ENCODE measurements at regions not wholly inside any gene's neighbourhood (a gene's known extent, or its start where the extent isn't known, plus 50 kb on each side); places are given as distances from the start of the nearest gene placed in this dataset.

DNA sequence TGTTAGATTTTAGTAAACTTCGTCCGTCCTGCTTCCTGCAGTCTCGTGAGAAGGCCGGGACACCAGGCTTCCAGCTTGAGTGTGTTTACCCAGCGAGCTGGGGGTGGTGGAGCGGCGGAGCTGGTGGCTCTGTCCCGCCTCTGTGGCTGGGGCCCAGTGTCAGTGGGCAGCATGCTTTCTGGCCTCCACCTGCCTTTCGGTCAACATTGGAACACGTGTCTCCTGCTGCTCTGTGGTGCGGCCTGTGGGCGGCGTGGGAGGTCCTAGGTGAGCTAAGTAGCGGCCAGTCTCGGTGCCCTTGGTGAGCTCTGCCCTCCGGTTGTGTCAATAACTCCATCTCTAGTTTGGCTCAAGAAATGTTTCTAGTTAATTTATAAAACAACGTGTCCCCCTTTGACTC, 125.9 kb downstream of the GADD45G start:
- no TSS peak for BruUV-seq (replicated peaks)
- H3K9me3 ChIP-seq (ENCODE audit: low read length), result no peaks in the 10 kb centered on the region
- H3K36me3 ChIP-seq (ENCODE audit: insufficient read depth, low read length), result no peaks in the 10 kb centered on the region
- H3K79me2 ChIP-seq (ENCODE audit: insufficient read depth, low read depth, low read length), result no peaks in the 10 kb centered on the region
- intact Hi-C loops (cut with micrococcal nuclease; ENCODE audit: unreplicated experiment), result no loop called here
- TF ChIP-seq EZH2phosphoT487 (IDR thresholded peaks at IDR 0.05; ENCODE audit: borderline replicate concordance, low read depth, low read length) (no peak), CTCF (conservative IDR thresholded peaks at IDR 0.05; ENCODE audit: low read length) (0 out of 2 replicates have a peak, but pooled peaks have one; percentile 25)
- H3K27ac ChIP-seq (ENCODE audit: low read depth, low read length, poor library complexity, severe bottlenecking), result no peak overlapping the region
- no peak overlapping the region for H3K4me2 ChIP-seq (ENCODE audit: low read length)
- ChIA-PET CTCF (ENCODE audit: unreplicated experiment) (interaction anchor here (0.5 to 1.1 kb wide), 2 partner anchors 12 to 270 kb away, joined by 3 read pairs; no protein-coding TSS in a partner anchor), POLR2A (interaction anchor here (1.2 kb wide), 1 partner anchor 13 kb away, joined by 4 read pairs; no protein-coding TSS in a partner anchor)
- no peak overlapping the region for H2AFZ ChIP-seq (ENCODE audit: low read length)
- peaks cover 17% of the 10 kb centered on the region for H3K4me1 ChIP-seq (ENCODE audit: insufficient read depth, low read length, poor library complexity, severe bottlenecking)
- H3K4me3 ChIP-seq (ENCODE audit: low read depth, low read length, poor library complexity, severe bottlenecking), result no peak overlapping the region
- H3K9me2 ChIP-seq (ENCODE audit: insufficient read depth, low read length), result no peaks in the 10 kb centered on the region
- H4K20me1 ChIP-seq (ENCODE audit: insufficient read depth, low read length), result no peaks in the 10 kb centered on the region
- no peak for DNase-seq (ENCODE audit: low spot score)

GRCh38 chr9:89731262-89732182, 126.7 kb downstream of the GADD45G start:
- no peaks in the 10 kb centered on the region for H4K20me1 ChIP-seq (ENCODE audit: insufficient read depth, low read length)
- CTCF ChIA-PET (ENCODE audit: unreplicated experiment), result interaction anchor here (0.5 to 1.1 kb wide), 2 partner anchors 11 to 269 kb away, joined by 3 read pairs; no protein-coding TSS in a partner anchor
- H3K79me2 ChIP-seq (ENCODE audit: insufficient read depth, low read depth, low read length), result no peaks in the 10 kb centered on the region
- H3K27ac ChIP-seq (ENCODE audit: low read depth, low read length, poor library complexity, severe bottlenecking), result no peak overlapping the region
- H3K9me2 ChIP-seq (ENCODE audit: insufficient read depth, low read length), result no peaks in the 10 kb centered on the region
- H3K4me1 ChIP-seq (ENCODE audit: insufficient read depth, low read length, poor library complexity, severe bottlenecking), result peaks cover 17% of the 10 kb centered on the region
- TF ChIP-seq EZH2phosphoT487 (IDR thresholded peaks at IDR 0.05; ENCODE audit: borderline replicate concordance, low read depth, low read length), result no peak
- TF ChIP-seq CTCF (conservative IDR thresholded peaks at IDR 0.05; ENCODE audit: low read length), result no peak
- no peak for DNase-seq (ENCODE audit: low spot score)
- POLR2A ChIA-PET, result interaction anchor here (1.0 to 1.7 kb wide), 4 partner anchors 12 to 129 kb away, joined by 3 to 6 read pairs (median 4); no protein-coding TSS in a partner anchor
- no peaks in the 10 kb centered on the region for H3K36me3 ChIP-seq (ENCODE audit: insufficient read depth, low read length)
- no peak overlapping the region for H2AFZ ChIP-seq (ENCODE audit: low read length)
- H3K9me3 ChIP-seq (ENCODE audit: low read length), result no peaks in the 10 kb centered on the region
- no peak overlapping the region for H3K4me3 ChIP-seq (ENCODE audit: low read depth, low read length, poor library complexity, severe bottlenecking)
- BruUV-seq (replicated peaks), result no TSS peak
- intact Hi-C loops (cut with micrococcal nuclease; ENCODE audit: unreplicated experiment), result no loop called here
- peak overlapping the region; percentile 33 for H3K4me2 ChIP-seq (ENCODE audit: low read length)

Data from OCI-LY7 (cell line).